Inflammatory macrophage treated with lipopolysaccharide for 4 hours (primary cell): ENCODE measurements at regions not wholly inside any gene's neighbourhood (a gene's known extent, or its start where the extent isn't known, plus 50 kb on each side); places are given as distances from the start of the nearest gene placed in this dataset.
"Not testable (repeated sequence)": the region's sequence is repeated elsewhere in the genome, so short reads cannot be mapped to it uniquely, and the experiment has no call there.

Experiments
- DNase-seq: peaks from one replicate; pipeline ENCODE4 v3.0.0-alpha.2; 2020

DNA sequence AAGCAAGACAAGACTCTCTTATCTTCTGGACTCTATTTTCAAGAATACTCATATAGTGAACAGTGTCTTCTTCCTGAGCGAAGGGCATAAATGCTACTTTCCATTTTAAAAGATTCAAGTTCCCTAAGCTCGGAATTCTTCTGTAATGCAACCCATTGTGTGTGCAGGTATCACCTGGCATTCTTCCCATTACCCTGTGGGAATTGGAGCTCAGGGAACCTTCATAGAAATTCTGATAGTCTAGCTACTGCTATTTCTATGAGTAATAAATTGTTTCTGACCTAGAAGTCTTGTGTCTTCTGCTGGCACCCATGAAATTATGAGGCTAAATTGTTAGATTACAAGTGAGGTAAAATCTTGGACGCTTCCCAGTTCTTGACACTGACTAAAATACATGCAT lies 324.1 kb upstream of the DIPK2B start:
- no peak for DNase-seq

DNA sequence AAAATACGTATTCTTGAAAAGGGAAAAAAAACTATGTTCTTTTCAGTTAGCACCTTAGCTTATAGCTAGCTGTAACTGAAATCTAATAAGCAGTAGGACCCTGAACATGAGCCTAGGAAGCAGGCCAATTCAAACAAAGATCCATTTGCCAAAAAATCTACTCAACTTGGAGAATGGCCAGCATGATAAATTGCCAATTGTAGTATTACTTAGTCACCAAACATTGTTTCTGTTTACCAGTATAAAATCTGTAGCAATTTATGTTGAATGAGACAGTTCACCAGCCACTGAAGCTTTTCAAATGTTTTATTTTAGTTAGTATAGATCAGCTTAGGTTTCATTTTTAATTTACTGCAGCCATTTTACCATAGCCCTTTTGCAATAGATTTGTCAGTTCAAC lies 323.6 kb upstream of the DIPK2B start:
- DNase-seq, result no peak

DNA sequence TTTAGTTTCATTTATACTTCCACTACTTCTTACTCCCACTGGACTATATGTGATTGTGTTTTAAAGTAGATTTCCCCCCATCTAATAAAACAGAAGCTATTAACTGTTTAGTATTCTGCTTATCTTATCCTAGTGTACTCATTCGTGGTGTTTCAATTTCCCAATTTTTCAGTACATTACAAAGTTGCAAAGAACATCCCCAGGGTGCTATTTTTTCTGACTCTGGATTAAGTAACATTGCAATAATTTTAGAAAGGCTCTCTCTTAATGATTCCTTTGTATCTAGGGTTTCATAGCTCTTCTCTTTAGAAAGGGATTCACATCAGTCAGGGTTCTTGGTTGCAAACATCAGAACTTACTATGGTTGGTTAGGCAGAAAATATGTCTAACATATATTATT lies 317.9 kb upstream of the DIPK2B start:
- DNase-seq, result peak; percentile 5

DNA sequence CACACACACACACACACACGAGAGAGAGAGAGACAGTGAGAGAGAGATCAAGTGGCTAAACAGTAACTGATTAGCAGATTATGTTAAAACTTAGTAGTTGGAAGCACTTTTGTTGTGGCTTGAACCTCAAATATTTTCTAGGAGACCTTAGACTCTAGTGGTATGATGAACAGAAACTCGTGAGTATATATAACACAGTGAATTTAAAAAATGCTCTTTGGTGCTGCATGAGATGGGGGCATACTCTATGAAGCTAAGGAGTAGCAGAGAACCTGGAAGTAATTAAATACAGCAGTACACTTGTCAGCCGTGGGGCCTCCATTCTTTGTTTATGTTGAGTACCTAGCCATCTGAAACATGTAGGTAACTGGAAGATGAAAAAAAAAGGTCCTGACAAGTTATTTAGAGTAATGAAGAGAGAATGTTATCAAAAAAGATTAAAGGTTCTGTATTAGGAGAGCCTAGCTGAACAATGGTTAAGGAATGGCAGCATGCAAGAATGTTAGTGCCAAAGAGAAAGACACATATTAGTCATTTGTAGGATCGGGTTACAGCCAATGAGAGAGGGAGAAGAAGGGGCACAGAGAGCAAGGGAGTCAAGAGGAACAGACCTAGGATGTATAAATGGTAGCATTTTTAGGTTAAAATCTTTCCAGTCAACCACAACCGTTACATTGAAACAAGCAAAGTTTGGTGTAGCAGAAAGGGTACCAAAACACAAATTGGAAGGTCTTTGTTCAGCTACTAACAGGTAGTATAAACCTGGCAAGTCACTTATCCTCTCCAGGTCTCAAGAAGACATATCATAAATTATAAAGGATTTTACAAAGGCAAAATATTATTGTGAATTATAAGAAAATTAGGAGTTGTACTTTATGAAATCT lies 316.7 kb upstream of the DIPK2B start:
- no peak for DNase-seq

DNA sequence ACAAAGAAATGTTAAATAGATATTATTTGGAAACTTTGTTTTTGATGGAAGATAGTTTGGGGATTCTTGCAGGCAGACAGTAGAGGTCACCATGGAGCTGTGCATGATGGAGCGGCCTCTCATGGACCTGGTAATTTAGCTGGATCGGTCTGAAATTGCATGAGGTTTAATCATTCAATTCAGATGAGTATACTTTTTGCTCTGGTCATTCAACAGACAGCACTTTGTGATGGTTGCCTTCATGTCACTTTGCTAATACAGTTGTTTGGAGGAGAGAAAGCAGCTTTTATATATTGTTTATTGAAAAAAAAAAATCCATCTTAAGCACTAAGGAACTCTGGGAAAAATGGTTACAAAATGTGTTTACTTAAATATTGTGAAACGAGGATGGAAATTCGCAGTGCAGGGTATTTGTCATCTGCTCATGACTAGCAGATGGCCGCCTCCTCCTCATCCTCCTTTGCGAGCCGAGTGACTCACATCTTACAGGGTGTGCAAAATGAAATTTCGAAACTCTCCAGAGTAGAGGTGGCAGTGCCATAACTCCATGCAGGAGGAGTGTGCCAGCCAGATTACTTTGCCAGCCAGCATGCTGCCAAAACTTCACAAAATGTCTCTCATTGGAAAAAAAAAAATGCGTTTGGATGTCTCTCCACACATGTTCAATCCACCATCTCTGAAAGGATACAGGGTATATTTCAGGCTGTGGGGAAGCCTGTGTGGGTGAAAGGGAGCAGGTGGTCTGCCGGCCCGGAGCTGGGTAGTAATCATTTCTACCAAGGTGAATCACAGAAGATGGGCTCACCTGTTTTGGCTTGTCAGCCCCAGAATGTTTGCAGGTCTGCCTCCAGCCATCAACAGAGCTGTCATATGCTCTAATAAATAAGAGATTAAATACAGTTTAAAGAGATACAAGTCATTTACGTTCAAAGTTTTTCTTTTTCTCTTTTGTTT lies 314.9 kb upstream of the DIPK2B start:
- peak; percentile 92 for DNase-seq

DNA sequence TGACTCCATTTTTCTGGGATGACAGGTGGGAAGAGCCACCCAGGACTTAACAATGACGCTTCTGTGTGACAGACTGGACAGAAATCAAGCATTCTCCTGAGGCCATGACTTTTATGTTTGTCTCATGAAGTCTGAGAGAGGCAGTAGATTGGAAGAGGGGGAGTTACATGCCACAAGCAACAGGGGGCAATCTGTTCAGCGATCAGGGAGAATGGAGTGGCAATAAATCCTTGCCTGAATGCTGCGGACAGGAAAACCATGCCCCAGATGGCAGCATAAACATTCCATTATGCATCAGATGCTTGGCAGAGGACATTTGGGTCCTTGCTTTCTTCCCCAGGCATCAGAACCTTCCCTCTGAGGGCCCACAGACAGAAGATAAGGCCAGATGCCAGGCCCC lies 312.4 kb upstream of the DIPK2B start:
- no peak for DNase-seq

DNA sequence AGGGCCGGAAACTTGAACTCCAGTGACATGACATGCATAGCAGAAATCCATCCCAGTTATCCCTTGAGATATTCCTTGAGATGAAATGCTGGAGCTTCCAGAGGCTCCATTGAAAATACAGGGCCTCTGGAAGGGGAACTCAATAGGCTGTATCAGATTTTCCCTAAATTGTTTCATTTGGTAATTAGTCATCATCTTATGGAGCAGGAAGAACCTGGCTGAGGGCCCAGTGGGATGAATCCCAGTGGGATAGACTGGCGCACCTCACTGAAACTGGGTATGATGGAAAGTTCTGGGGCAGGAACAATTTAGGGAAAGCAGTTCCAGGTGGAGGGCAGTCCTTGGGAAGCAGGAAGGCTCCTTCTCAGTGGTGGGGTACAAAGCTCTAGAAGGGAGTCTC lies 307.8 kb upstream of the DIPK2B start:
- DNase-seq, result no peak

DNA sequence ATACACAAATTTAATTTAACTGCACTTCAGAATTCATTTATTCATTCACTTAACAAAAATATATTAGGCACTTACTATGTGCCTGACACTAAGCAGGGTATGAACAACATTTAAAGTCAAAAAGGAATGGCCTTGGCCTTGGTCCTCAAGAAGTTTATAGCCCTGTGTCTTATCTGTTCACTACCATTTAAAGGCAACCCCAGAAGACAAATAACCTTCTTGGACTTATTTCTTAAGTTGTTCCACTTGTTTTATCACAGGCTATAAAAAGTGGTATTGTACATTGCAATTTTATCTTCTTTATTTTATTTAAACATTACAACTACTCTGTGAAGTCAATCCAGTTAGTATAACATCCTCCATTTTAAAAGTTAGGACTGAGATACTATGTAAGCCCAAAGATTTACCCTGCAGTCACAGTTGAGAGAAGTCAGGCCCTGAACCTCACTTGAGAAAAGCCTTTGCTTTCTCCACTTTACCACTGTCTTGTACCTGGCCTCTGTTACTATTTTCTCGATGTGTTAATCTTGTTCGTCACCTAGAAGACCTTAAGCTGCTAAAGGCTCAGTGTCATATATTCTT lies 305.6 kb upstream of the DIPK2B start:
- no peak for DNase-seq

DNA sequence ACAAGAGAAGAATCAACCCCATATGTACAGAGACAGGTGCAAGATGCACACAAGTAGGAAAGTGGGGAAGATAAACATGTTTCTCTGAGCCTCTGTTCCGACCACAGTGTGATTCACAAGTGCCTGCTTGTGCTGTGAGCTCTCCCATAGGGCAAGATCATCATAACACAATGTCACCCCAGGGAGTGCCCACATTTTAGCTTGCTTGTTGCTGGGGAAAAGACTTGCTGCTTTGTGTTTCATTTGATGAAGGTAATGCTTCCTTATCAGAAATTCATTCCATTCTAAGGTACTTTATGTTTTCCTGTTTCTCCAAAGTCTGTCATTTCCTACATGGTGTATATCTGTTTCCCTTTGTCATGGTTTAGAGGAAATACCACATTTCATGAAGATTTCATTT lies 304.5 kb upstream of the DIPK2B start:
- DNase-seq, result no peak

DNA sequence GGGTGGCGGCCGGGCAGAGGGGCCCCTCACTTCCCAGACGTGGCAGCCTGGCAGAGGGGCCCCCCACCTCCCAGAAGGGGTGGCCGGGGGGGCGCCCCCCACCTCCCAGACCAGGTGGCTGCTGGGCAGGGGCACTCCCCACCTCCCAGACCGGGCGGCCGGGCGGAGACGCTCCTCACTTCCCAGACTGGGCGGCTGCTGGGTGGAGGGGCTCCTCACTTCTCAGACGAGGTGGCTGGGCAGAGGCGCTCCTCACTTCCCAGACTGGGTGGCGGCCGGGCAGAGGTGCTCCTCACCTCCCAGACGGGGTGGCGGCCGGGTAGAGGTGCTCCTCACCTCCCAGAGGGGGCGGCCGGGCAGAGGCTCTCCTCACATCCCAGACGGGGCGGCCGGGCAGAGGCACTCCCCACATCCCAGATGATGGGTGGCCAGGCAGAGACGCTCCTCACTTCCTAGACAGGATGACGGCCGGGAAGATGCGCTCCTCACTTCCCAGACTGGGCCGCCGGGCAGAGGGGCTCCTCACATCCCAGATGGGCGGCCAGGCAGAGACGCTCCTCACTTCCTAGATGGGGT lies 303.2 kb upstream of the DIPK2B start:
- not testable (repeated sequence) for DNase-seq

DNA sequence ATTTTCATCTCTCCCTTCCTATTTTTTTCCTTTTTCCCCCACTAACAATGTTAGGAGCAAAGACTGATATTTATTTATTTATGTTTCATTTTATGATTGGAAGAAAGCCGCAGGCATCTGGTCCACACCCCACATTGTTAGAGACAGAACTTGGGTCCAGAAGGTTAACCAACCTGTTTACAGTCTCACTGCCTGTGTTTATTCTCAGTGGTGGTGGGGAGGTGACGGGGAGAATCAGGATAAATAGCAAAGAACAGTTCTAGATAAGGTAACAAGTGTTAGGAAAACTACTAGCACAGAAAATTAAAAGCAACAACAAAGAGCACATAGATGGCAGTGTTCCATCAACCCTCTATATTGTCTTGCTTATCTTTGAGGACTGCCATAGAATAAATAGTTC lies 301.7 kb upstream of the DIPK2B start:
- no peak for DNase-seq

DNA sequence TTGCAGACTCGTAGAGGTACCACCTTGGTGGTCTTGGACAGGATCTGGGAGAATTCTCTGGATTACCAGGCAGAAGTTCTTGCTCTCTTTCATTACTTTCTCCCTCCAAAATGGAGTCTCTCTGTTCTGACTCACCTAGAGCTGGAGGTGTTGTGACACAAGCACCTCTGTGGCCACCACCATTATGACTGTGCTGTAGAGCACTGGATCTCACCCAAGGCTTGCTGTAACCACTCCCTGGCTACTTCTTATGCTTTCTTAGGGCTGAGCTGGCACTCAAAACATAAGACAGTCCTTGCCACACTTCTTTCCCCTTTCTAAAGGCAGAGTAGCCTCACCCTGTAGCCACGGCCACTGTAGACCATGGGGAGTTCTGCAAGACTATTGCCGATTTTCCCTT lies 296.6 kb upstream of the DIPK2B start:
- no peak for DNase-seq

DNA sequence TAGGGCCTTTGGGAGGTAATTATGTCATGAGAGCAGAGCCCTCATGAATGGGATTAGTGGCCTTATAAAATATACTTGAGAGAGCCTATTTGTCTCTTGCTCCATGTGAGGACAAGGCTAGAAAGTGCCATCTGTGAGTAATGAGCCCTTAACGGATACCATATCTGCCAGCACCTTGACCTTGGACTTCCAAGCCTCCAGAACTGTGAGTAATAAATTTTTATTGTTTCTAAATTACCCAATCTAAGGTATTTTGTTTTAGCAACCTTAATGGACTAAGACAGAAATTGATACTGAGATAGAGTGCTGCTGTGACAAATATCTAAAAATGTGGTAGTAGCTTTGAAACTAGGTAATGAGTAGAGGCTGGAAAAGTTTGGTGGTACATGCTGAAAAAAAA lies 285.0 kb upstream of the DIPK2B start:
- no peak for DNase-seq

DNA sequence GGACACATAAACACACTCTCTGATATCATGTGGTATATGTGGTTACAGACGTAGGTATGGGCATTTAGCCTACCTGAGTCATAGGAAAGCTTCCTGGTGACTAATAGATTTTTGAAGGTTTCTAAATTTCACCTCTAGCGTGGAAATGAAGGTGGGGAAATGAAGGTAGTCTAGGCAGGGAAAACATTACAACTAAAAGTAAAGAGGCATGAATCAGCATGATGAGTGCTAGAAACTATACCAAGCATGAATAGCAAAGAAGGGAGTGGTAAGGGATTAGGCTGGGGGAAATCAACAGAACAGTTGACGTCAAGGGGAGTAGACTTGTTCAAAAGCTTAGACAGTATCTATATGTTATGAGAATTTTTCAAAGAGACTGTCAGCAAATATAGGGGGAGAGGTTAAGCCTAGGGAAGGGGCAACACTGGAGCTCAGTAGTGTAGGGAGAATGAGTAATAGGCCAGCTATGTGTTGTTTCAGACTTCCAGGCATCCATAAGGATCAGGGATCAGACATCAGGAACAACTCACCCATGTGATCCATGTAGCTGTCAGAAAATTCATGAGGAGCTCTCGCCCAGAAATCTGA lies 279.3 kb upstream of the DIPK2B start:
- no peak for DNase-seq

DNA sequence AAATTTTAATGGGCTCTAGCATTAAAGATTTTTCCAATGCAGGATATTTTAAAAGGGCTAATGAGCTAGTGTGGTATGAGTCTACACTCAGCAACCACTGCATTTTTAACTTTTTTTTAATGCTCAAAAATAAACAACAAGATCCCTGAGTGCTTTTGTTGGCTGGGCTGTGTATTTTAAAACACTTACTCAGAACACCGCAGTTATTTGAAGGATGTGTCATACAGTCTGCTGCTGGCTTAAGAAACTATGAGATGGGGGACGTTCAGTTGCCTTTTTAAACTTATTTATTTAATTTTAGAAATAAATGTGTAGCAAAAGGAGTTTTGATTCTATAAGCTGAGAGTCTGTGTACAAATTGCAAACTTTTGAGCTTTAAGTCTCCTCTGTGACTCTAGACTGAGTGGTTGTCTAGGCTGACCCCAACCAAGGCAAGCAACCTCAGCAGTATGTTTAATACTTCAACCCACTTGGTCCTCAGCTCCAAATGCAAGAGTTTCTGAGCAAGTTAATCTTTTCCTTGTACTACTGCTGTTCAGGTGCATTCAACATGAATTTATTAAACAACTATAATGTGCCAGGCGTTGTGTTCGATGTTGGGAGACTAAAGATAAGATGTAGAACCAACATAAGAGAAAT lies 278.6 kb upstream of the DIPK2B start:
- no peak for DNase-seq

DNA sequence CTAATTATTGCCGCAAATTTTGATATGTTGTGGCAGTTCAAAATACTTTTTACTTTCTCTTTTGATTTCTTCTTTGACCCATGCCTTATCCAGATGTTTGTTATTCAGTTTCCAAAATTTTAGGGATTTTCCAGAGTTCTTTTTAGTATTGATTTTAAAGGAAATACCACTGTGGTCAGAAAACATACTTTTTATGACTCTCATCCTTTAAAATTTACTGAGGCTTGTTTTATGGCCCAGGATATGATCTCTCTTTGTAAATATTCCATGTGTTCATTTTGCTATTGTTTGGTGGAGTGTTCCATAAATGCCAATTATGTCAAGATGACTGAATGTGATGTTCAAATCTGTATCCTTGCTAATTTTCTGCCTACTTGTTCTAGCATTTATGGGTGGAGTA lies 272.3 kb upstream of the DIPK2B start:
- no peak for DNase-seq

DNA sequence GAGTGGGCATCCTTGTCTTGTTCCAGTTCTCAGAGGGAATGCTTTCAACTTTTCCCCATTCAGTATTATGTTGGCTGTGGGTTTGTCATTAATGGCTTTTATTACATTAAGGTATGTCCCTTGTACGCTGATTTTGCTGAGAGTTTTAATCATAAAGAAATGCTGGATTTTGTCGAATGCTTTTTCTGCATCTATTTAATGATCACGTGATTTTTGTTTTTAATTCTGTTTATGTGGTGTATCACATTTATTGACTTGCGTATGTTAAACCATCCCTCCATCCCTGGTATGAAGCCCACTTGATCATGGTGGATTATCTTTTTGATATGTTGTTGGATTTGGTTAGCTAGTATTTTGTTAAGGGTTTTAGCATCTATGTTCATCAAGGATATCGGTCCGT lies 266.9 kb upstream of the DIPK2B start:
- DNase-seq, result not testable (repeated sequence)

DNA sequence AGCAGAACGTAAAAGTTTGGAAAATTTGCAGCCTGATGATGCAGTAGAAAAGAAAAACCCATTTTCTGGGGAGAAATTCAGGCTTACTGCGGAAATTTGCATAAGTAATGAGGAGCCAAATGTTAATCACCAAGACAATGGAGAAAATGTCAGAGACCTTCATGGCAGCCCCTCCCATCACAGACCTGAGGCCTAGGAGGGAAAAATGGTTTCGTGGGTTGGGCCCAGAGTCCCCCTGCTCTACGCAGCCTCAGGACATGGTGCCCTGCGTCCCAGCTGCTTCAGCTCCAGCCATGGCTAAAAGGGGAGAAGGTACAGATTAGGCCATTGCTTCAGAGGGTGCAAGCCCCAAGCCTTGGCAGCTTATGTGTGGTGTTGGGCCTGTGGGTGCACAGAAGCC lies 255.1 kb upstream of the DIPK2B start:
- not testable (repeated sequence) for DNase-seq

DNA sequence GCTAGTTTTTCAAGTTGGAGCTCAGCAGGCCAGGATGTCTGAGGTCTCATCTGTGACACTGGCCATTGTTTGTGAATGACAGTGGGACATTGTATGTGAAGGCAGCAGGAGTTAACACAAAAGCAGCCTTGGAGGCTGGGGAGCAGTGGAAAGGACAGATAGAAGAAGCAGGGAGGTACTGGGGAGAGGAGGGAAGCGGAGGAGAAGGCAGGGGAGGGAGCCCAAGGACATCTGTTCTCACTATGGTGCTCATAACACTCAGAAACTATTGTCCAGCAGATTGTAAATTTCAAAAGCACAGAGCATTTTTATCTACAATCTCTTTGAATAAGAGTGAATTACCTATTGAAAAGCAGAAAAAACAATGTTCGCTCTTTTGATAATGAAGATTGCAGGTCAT lies 253.6 kb upstream of the DIPK2B start:
- DNase-seq, result no peak

DNA sequence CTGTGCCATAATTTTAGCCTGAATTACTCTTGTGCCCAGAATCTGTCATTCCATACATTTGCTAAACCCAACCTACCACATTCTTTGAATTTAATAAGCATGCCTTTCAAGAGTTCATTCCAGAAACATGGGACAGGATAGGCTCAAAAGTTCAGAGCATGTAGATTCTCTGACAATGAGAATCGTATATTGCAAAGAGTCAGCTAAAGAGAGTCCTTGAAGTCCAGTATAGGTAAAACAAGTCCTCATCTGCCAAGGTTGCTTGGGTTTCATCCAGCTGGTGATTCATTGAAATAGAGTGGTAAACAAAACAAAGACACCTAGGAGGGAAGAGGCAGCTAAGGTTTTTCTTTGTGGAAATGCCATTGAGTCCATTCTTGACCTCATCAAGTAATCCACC lies 249.3 kb upstream of the DIPK2B start:
- no peak for DNase-seq

DNA sequence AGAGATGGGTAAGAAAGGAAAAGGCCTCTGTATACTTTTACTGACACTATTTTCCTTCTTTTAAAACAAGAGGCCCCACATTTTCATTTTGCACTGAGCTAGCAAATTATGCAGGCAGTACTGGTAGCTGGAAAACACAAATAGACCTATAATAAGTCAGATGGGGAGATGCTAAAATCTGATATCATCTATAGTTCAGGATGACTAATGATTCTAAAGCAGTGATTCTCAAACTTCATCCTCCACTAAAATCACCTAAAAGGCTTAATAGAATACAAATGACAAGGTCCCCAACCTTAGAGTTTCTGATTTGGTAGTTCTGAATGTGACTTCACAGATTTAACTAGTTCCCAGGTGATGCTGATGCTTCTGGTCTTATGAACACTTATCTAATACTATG lies 247.3 kb upstream of the DIPK2B start:
- no peak for DNase-seq

DNA sequence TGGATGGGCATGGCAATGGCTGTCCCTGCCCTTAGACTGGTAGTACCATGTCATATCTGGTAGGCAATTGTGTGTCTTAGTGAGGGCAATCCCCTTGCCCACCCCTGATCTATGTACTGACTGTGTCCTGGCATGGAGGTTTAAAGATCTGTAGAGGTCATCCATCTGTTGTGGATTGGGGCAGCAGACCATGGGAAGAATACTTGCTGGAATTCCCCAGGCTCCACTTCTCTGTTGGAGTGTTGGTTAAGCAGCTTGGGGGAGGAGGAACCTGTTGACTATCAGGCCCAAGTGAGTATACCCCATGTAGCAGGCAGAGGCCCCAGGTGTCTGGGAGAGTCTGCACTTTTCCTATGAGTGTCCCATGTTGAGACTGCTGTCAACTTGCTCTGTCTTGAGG lies 246.7 kb upstream of the DIPK2B start:
- peak; percentile 20 for DNase-seq
